Right ventricle myocardium superior (tissue), 1 donor: ENCODE measurements at regions not wholly inside any gene's neighbourhood (a gene's known extent, or its start where the extent isn't known, plus 50 kb on each side); places are given as distances from the start of the nearest gene placed in this dataset.
"Not testable (repeated sequence)": the region's sequence is repeated elsewhere in the genome, so short reads cannot be mapped to it uniquely, and the experiment has no call there.

Experiments
- ATAC-seq: fragments of 200-7000 bp; cut with Tn5 transposase; one replicate; pipeline ENCODE4 v1.9.1; 2020; ENCODE audit warnings: mild to moderate bottlenecking; ENCODE audit not compliant: poor library complexity
- DNase-seq: peaks from one replicate; pipeline ENCODE4 v3.0.0-alpha.2; 2020
- intact Hi-C: fragments of 100-400 bp; cut with DNase I; formaldehyde crosslinking; loops from one replicate; pipeline ENCODE4 v1.11.2; 2022
- donor health status: DM: no; HTN: yes; CAD: no; lungs with severe emphysema.

- intact Hi-C loops: no loop called here
These were observed 155.4 kb downstream of the FOXL1 start for GRCh38 chr16:86733546-86734254.

GRCh38 chr16:86734543-86735460 is 156.5 kb downstream of the FOXL1 start:
- intact Hi-C loops: no loop called here
- no peak for DNase-seq
- no peak for ATAC-seq

More at GRCh38 chr16:86733546-86734254, 155.4 kb downstream of the FOXL1 start:
- DNase-seq (no peak), ATAC-seq (no peak)

GRCh38 chr16:86735727-86736126 is 157.4 kb downstream of the FOXL1 start:
- intact Hi-C loops: no loop called here
- no peak for DNase-seq
- no peak for ATAC-seq

GRCh38 chr16:86736502-86736901 is 158.2 kb downstream of the FOXL1 start:
- intact Hi-C loops: no loop called here
- ATAC-seq: no peak
- no peak for DNase-seq

- ATAC-seq: no peak
- intact Hi-C loops: no loop called here
- DNase-seq: no peak
These were observed 158.7 kb downstream of the FOXL1 start for GRCh38 chr16:86737083-86737482.

- ATAC-seq, intact Hi-C loops, DNase-seq: not testable (repeated sequence)
These were observed 160.0 kb downstream of the FOXL1 start for GRCh38 chr16:86738322-86738721.

- intact Hi-C loops: no loop called here
- ATAC-seq: no peak
These were observed 160.8 kb downstream of the FOXL1 start for GRCh38 chr16:86739178-86739577.

GRCh38 chr16:86739808-86740207 is 161.5 kb downstream of the FOXL1 start:
- intact Hi-C loops: no loop called here
- no peak for DNase-seq
- ATAC-seq: no peak

More at GRCh38 chr16:86739178-86739577, 160.8 kb downstream of the FOXL1 start:
- no peak for DNase-seq

GRCh38 chr16:86740298-86740697 is 161.9 kb downstream of the FOXL1 start:
- intact Hi-C loops: no loop called here
- DNase-seq: no peak
- ATAC-seq: peak; percentile 24

GRCh38 chr16:86740906-86741799 is 162.8 kb downstream of the FOXL1 start:
- DNase-seq: peak; percentile 74
- intact Hi-C loops: no loop called here
- peak; percentile 94 for ATAC-seq

- DNase-seq (no peak), ATAC-seq (no peak)
- intact Hi-C loops: no loop called here
These were observed 169.4 kb downstream of the FOXL1 start for GRCh38 chr16:86747761-86748160.

- ATAC-seq (no peak), DNase-seq (no peak)
- intact Hi-C loops: no loop called here
These were observed 170.3 kb downstream of the FOXL1 start for GRCh38 chr16:86748652-86749051.

- DNase-seq (no peak), ATAC-seq (no peak)
- intact Hi-C loops: no loop called here
These were observed 173.0 kb downstream of the FOXL1 start for GRCh38 chr16:86751076-86752030.

- ATAC-seq: no peak
- intact Hi-C loops: no loop called here
These were observed 174.3 kb downstream of the FOXL1 start for GRCh38 chr16:86752582-86753175.

GRCh38 chr16:86753399-86753798 is 175.1 kb downstream of the FOXL1 start:
- ATAC-seq (no peak), DNase-seq (no peak)
- intact Hi-C loops: no loop called here

More at GRCh38 chr16:86752582-86753175, 174.3 kb downstream of the FOXL1 start:
- no peak for DNase-seq

- peak; percentile 88 for DNase-seq
- peak; percentile 94 for ATAC-seq
- intact Hi-C loops: no loop called here
These were observed 177.2 kb downstream of the FOXL1 start for GRCh38 chr16:86755571-86756006.
